ENCODE measurements at regions not wholly inside any gene's neighbourhood (a gene's known extent, or its start where the extent isn't known, plus 50 kb on each side); places are given as distances from the start of the nearest gene placed in this dataset.

DNA sequence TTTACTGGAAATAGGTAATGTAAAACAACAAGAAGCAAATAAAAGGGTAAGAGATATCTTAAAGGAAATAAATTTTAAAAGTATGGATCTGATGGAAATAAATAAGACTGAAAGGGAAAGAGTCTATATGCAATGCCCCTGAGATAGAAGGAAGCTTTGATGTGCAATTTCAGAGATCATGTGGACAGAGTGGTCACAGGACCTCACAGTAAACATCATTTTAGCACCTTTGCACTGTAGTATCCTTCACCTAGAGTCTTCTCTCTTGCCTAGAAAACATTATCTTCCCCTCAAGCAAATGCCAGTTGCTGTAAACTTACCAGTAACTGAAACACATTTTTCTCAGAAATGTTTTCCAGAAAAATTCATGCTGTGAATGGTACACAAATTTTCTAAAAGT, 1621.3 kb upstream of the TMEFF2 start:
- ATAC-seq (no peak), DNase-seq (ENCODE audit: missing footprints) (no peak)
- intact Hi-C loops (cut with DNase I), result no loop called here

- no peak for ATAC-seq
- no peak for DNase-seq (ENCODE audit: missing footprints)
- intact Hi-C loops (cut with DNase I), result no loop called here
Observed at GRCh38 chr2:193810533-193810932, 1615.8 kb upstream of the TMEFF2 start.

DNA sequence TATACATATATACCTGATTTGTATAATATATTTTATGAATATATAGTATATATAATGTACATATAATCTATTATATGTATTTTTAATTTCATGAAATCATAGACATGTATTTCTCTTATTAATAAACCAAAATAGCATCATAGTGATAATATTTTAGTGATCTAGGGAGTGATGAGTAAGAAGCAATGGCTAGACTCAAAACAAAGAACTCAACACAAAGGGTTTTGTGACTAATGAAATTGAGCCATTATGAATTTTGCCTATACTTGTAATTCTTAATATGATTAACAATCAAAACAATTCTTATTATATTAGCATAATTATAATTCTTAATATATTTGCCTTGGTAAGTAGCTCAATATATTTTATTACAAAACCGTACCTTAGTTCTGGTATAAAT, 1614.1 kb upstream of the TMEFF2 start:
- intact Hi-C loops (cut with DNase I), result no loop called here
- DNase-seq (ENCODE audit: missing footprints) (no peak), ATAC-seq (no peak)

- intact Hi-C loops (cut with DNase I), result no loop called here
- DNase-seq (ENCODE audit: missing footprints) (no peak), ATAC-seq (no peak)
Observed at GRCh38 chr2:193806088-193806774, 1611.5 kb upstream of the TMEFF2 start.

GRCh38 chr2:193796847-193797246, 1602.1 kb upstream of the TMEFF2 start:
- DNase-seq (ENCODE audit: missing footprints) (no peak), ATAC-seq (no peak)
- intact Hi-C loops (cut with DNase I), result no loop called here

- intact Hi-C loops (cut with DNase I), result no loop called here
- ATAC-seq (no peak), DNase-seq (ENCODE audit: missing footprints) (no peak)
Observed at GRCh38 chr2:193793914-193794313, 1599.2 kb upstream of the TMEFF2 start.

DNA sequence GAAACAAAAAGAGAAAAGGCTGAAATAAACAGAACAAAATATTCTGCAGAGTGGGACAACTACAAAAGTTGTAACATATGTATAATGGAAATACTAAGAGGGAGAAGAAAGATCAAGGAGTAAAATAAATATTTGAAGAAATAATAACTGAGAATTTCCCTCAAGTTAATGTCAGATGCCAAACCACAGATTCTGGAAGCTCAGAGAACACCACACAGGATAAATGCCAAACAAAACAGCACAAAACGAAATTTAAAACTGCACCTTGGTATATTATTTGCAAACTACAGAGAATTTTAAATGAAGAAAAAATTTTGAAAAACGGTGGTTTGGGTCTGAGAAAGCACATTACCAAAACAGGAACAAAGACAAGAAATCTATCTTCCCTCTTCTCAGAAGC, 1588.9 kb upstream of the TMEFF2 start:
- intact Hi-C loops (cut with DNase I), result no loop called here
- ATAC-seq, result no peak

DNA sequence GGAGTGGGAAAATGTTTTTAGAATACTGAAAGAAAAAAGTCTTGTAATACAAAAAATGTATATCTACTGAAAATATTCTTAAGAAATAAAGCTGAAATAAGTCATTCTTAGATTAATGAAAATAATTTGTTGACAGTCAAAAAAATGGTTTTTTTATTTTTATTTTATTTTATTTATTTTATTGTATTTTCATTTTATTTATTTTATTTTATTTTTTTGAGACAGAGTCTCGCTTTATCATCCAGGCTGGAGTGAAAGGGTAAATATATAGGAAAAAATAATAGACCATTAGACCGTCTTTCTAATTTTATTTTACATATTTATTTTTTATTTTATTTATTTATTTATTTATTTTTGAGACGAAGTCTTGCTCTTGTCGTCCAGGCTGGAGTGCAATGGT, 1583.6 kb upstream of the TMEFF2 start:
- DNase-seq (ENCODE audit: missing footprints), result no peak
- intact Hi-C loops (cut with DNase I), result no loop called here

More for the DNA sequence above, 1588.9 kb upstream of the TMEFF2 start:
- DNase-seq (ENCODE audit: missing footprints), result no peak

DNA sequence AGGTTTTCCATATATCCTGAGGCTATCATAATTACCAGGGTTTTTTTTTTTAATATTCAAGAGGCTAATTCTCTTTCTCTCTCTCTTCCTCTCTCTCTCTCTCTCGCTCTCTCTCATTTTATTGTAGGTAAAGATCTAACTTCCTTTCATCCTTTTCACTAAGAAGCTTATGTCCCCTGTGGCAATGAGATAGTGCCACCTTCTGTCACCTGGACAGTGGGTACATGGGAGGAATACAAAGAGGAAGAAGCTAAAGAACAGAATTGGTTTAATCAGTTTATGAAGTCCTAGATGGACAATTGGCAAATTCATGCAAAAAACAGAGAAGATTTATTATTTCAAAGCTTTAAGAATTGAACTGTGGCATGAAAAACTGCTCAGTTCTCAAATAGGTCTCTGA, 1582.3 kb upstream of the TMEFF2 start:
- no peak for DNase-seq (ENCODE audit: missing footprints)
- ATAC-seq, result no peak
- intact Hi-C loops (cut with DNase I), result no loop called here

More for the DNA sequence above, 1583.6 kb upstream of the TMEFF2 start:
- no peak for ATAC-seq

DNA sequence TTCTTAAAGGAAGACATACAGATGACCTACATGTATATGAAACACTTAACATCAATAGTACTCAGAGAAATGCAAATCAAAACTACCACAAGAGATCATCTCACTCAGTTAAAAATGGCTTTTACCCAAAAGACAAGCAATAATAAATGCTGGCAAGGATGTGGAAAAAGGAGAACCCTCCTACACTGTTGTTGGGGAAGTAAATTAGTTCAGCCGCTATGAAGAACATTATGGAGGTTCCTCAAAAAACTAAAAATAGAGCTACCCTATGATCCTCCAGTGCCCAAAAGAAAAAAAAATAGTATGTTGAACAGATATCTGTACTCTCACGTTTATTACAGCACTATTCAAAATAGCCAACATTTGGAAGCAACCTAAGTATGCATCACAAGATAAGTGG, 1579.4 kb upstream of the TMEFF2 start:
- intact Hi-C loops (cut with DNase I), result no loop called here
- ATAC-seq, result no peak
- DNase-seq (ENCODE audit: missing footprints), result no peak

GRCh38 chr2:193751299-193751698, 1556.6 kb upstream of the TMEFF2 start:
- DNase-seq (ENCODE audit: missing footprints) (no peak), ATAC-seq (no peak)
- intact Hi-C loops (cut with DNase I), result no loop called here

DNA sequence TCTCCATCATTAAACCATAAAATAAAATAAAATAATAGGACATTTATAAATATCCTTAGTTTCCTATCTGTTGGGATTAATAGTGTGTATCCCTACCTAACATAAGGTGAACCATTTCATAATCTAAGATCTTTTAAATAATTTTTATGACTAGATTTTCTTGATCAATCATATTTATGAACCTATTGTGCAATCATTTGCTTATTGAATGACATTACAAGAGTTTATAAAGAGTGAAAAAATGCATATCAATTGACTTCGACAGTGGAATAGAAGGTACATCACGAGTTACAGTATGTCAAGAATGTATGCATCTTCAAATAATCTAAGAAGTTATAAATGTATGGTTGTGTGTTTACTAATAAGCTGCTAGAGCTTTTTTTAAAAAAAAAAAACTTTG, 1554.8 kb upstream of the TMEFF2 start:
- intact Hi-C loops (cut with DNase I), result no loop called here
- DNase-seq (ENCODE audit: missing footprints) (no peak), ATAC-seq (no peak)

DNA sequence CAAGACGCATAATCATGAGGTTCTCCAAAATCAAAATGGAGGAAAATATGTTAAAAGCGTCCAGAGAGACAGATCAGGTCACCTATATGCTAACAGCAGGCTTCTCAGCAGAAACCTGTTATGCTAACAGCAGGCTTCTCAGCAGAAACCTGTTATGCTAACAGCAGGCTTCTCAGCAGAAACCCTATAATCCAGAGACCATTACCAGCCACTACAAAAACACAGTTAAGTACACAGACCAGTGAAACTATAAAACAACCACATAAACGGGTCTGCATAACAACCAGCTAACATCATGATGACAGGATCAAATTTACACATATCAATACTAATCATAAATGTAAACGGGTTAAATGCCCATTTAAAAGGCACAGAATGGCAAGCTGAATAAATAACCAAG, 1548.4 kb upstream of the TMEFF2 start:
- intact Hi-C loops (cut with DNase I), result no loop called here
- no peak for ATAC-seq
- no peak for DNase-seq (ENCODE audit: missing footprints)

GRCh38 chr2:193738892-193739291, 1544.2 kb upstream of the TMEFF2 start:
- intact Hi-C loops (cut with DNase I), result no loop called here
- ATAC-seq (no peak), DNase-seq (ENCODE audit: missing footprints) (no peak)

- intact Hi-C loops (cut with DNase I), result no loop called here
- ATAC-seq (no peak), DNase-seq (ENCODE audit: missing footprints) (no peak)
Observed at GRCh38 chr2:193712912-193713311, 1518.2 kb upstream of the TMEFF2 start.

DNA sequence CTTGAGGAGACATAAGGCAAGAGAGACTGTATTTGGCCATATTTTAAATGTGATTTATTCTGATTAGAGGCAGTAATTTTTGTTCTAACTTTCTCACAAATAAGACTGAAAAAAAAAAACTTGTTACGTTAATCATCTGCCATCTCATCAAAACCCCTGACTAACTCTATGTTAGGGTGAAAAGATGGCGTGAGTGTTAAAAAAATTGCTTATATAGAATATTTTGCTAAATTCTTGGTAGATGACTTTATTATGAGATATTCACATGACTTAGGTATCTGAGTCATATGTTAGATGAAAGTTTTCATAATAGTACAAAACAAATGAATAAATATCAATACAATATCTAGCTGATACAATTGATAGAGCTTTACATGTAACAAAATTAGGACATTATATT, 1508.7 kb upstream of the TMEFF2 start:
- intact Hi-C loops (cut with DNase I), result no loop called here
- no peak for ATAC-seq
- no peak for DNase-seq (ENCODE audit: missing footprints)

DNA sequence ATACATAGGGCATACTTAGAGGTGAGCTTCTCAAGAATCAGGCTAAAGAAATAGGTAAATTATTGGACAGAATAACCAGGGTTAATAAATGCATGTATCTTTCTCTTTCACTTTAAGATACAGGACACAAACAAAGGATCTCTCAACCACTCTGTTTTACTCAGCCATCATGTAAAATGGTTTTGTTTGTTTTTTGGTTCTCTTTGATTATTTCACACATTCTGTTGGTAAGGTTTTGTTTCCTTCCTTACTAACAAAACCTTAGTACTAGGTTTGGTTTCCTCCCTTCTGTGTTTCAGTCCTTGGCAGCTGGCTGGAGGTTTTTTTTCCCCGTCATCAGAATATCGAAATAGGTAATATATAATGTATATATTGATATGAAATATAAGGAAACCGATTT, 1506.8 kb upstream of the TMEFF2 start:
- DNase-seq (ENCODE audit: missing footprints) (no peak), ATAC-seq (no peak)
- intact Hi-C loops (cut with DNase I), result no loop called here

DNA sequence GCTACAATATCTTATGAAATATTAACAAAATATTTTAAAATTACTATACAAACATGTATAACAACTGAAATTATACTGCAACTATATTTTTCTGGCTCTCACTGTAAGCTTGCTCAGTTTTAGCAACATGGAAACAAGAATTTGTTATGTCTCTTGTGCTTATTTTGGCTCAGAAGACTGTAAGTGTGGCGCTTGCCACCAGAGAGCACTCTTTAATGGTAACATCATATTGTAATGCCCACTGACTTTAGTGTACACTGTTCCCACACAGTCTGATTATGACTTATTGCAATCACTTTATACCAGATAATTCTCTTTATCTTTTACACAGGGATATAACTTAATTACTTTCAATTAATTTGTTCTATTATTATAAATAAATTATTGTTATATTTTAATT, 1500.6 kb upstream of the TMEFF2 start:
- no peak for DNase-seq (ENCODE audit: missing footprints)
- ATAC-seq, result no peak
- intact Hi-C loops (cut with DNase I), result no loop called here

DNA sequence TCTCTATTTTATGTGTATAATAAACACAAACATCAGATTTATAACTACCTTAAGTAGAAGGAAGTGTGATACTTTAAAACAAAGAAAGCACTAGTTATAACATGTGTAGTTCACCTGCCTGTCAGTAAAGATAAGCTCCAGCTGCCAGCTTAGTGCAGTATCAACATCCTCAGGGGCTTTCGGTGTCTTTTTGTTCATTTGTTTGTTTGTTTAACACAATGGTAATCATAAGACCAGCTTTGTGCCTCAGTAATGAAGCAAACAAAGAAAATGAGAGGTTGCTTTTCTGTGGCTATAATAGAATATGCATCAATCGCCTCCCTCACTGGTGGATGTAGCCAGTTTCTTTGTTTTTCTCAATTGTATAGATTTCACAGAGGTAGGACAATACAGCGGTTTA, 1499.0 kb upstream of the TMEFF2 start:
- intact Hi-C loops (cut with DNase I), result no loop called here
- DNase-seq (ENCODE audit: missing footprints) (no peak), ATAC-seq (no peak)

GRCh38 chr2:193690572-193690971, 1495.8 kb upstream of the TMEFF2 start:
- ATAC-seq (no peak), DNase-seq (ENCODE audit: missing footprints) (no peak)
- intact Hi-C loops (cut with DNase I), result no loop called here

GRCh38 chr2:193687195-193687594, 1492.5 kb upstream of the TMEFF2 start:
- no peak for ATAC-seq
- no peak for DNase-seq (ENCODE audit: missing footprints)
- intact Hi-C loops (cut with DNase I), result no loop called here

Data from Right ventricle myocardium inferior (tissue), 1 donor.